Stimulated activated CD4-positive, alpha-beta T cell treated with anti-CD3 and anti-CD28 coated beads, Interleukin-15, amount 100 ng/mL, for 48 hours (primary cell): ENCODE measurements at regions not wholly inside any gene's neighbourhood (a gene's known extent, or its start where the extent isn't known, plus 50 kb on each side); places are given as distances from the start of the nearest gene placed in this dataset.

Source experiments
- DNase-seq, 2 donors: peaks; one replicate each; pipeline ENCODE4 v3.0.0-alpha.2; 2020; ENCODE audit warnings: low read depth in 2 of 2

DNA sequence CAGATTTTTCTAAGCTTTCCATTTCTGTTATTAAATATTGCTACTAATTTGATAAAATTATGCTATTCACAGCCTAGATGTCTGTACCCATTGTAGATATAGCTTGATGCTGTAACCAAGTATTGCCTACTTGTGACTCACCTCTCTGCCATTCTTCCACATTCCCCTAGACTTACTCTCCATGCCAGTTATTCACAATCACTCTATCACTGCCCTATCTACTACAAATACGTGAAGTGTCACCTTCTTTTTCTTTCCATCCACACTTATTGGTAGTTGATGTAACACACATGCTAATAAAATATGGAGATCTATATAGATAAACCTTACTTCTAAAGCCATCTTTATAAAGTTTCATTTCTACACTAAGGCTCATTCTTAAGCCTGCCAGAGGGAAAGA lies 179.4 kb upstream of the PACRGL start:
- no peak for DNase-seq

DNA sequence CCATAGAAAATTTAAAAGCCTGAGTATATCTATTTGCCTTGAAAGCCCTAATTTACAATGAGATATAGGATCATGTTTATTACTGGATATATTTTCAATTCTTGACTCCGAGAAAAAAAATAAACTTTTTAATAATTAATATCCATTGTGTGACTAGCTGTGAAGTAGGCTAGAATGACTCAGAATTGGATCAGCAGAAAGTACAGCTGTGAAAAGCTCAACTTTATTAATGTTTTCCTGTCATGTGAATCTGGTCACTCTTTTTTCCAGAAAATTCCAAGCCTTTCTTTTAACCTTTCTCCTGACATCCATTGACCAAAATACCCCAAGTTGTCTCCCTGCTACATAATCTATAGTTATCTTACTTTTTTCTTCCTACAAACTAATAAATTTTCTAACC lies 171.8 kb upstream of the PACRGL start:
- DNase-seq: no peak

- DNase-seq: no peak
Measured at GRCh38 chr4:20529691-20530090, 170.6 kb upstream of the PACRGL start.

DNA sequence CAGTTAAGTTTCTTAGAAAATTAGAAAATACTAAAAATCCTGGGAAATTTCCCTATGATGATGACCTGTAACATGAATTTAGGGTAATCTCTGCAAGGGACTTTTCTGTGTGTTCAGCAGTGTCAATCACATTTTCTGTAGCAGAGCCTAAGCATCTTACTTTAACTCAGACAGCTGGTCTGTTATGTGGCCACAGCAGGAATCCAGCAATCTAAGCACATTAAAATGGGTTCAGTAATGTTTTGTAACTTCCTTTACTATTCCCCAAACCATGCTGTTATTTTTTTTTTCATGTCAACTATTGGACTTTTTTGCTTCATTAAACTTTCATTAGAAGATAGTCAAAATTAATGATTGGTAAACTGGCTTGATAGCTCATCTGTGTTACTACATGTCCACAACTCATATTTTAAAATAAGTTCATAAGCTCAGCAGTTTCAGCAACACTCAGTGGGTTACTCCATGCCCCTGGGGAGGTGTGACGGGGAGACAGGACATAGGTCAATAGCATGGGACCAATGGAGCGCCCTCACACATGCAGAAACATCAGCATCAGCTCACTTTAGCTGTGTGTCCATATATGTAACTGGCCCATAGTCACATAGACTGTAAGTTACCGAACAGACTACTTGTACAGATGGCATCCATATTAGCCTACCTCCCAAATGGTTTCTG lies 168.0 kb upstream of the PACRGL start:
- DNase-seq: no peak

GRCh38 chr4:20532871-20533870 lies 167.1 kb upstream of the PACRGL start:
- DNase-seq: no peak

- no peak for DNase-seq
Measured at GRCh38 chr4:20538905-20539304, 161.4 kb upstream of the PACRGL start.

DNA sequence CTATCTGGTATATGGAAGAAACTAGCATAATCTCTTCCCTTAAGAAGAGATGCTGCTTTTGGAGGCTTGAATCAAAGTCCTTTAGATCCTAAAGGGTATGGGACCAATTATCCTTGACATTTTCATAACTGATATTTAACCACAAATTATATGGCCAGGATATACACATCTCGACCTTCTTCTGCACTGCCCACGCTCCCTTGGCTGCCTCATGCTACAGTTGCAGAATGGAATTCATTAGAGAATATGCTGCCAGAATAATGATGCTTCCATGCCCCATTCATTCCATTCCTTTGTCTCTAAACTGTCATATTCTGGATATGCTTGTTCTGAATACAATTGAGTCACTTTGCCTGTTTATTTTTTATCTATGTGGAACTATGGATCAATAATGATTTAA lies 157.1 kb upstream of the PACRGL start:
- DNase-seq: no peak

GRCh38 chr4:20544645-20545044 lies 155.6 kb upstream of the PACRGL start:
- no peak for DNase-seq

GRCh38 chr4:20552004-20552403 lies 148.3 kb upstream of the PACRGL start:
- no peak for DNase-seq

GRCh38 chr4:20554134-20554533 lies 146.1 kb upstream of the PACRGL start:
- no peak for DNase-seq

DNA sequence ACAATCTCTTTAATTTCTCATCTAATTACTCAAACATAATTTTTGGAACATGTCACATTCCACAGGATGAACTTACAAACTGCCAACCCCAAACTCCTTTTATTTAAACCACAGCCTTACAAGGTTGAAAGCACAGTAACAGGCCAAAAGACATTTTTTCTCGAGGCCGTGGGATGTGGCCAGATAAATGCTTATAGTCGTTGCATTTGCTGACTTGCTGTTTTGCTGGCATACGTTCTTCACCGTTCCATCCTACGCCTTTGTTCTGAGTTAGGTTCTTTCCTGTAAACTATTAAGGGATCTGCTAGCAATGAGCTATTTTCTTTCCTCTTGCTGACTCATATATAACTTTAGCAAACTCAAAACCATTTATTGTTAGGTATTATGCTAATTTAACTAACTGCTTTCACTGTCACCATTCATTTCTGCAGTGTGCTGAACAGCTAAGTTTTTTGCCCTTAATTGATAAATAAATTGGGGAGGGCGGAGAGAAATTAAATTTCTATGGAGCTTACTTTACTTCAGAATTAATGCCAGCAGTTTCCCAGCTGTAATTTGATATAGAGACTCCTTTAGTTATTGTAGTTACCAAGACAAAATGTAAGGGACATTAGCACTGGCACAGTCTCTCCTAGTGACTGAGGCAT lies 135.1 kb upstream of the PACRGL start:
- no peak for DNase-seq

- no peak for DNase-seq
Measured at GRCh38 chr4:20570981-20571715, 129.1 kb upstream of the PACRGL start.

DNA sequence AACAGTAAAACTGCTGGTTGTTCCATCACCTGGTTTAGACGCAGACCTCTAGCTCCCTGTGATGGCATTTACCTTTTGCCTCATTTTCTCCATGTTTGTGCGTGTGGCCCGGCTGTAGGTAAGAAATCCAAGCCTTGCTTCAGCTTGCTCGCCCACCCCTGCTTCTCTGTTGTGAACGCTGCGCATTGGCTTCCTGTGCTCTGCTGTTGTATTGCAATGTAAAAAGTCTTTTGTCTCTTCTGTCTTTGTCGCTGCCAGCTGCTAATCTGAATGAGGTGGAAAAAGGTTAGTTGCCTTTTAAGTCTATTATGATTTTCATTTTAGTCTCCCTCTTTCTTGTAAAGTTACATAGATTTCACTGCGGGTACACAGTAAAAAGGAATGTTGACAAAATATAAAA lies 127.3 kb upstream of the PACRGL start:
- DNase-seq: no peak

GRCh38 chr4:20574986-20575385 lies 125.3 kb upstream of the PACRGL start:
- no peak for DNase-seq

GRCh38 chr4:20575486-20575885 lies 124.8 kb upstream of the PACRGL start:
- DNase-seq: no peak

DNA sequence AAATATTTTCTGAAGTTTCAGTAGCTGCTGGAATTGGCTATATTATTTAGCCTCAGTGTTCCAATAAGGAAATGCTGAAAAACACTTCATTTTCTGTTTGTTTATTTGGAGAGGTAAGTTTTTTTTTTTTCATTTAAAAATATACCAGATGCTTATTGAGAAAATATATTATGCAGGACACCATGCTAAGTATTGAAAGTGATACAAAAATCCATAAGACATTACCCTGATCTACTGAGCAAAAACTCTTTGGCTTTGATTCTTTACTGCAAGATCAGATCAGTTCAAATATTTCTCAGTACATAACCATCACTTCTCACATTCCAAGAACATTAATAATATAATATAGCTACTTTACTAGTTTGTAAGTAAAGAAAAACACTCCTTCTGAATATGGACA lies 123.4 kb upstream of the PACRGL start:
- DNase-seq: no peak

- DNase-seq: no peak
Measured at GRCh38 chr4:20577702-20578101, 122.6 kb upstream of the PACRGL start.

DNA sequence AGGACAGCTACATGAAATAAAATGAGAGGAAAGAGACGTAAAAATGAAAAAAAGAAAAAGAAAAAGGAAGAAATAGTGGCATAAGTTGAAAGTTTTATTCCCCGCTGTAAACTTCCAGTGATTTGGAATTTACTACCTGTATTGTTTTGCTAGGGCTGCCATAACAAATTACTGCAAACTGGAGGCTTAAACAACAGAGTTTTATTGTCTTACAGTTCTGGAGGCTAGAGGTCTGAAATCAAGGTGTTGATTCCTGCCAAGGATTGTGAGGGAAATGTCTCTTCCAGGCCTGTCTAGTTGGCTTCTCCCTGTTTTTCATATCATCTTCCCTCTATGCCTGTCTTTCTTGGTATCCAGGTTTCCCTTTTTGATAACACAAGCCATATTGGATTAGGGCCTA lies 119.4 kb upstream of the PACRGL start:
- no peak for DNase-seq

DNA sequence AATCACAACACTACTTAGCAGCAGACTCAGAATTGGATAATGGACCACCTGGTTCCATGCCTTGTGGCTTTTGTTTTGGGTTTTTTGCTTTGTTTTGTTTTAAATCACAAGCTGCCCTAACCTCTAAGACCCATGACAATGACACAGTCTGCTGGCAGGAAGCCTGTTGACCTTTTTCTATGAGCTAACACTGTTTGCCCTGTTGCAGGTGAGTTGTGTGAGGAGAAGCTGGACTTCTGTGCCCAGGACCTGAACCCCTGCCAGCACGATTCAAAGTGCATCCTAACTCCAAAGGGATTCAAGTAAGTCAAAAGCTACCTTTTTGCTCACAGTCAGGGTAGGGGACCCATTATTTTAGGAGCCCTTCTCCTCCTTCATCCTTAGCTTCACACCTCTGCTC lies 110.8 kb upstream of the PACRGL start:
- no peak for DNase-seq

DNA sequence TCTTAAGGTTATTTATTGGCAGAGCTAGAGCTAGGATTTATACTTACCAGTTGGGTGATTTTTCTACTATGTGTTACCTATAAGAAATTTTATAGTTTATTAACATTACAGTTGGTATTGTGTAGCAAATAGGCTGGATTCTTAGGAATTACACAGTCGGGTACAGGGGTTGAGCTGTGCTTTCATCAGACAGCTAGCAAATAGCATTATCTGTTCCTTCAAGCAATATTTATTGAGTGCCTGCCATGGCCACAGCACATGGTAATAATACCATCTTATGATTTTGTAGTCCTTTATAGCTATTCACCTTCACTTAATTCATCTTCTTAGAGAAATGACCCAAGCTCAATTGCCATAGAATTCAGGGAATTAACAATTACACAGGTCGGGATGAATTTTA lies 109.4 kb upstream of the PACRGL start:
- DNase-seq: no peak

- DNase-seq: no peak
Measured at GRCh38 chr4:20591571-20591970, 108.7 kb upstream of the PACRGL start.

- DNase-seq: no peak
Measured at GRCh38 chr4:20592013-20592412, 108.2 kb upstream of the PACRGL start.
